ENCODE measurements at regions not wholly inside any gene's neighbourhood (a gene's known extent, or its start where the extent isn't known, plus 50 kb on each side); places are given as distances from the start of the nearest gene placed in this dataset.

DNA sequence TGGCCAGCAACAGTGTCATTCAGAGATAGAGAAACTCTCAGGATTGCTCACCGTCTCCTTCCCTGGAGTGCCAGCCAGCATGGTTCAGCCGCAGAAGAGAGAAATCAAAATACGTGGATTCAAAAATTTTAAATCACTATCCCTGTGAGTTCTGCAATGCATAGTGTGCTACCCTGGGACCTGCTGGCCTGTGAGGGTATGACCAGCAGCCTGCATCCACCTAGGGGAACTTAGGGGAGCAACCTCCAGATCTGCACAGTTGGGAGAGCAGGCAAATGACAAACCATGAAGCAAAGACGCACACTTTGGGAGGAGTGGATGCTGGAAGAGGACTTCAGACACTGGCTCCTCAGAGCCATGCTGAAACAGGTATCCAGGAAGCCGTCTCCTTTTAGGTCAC is 639.3 kb downstream of the TNS3 start:
- H3K4me3 Mint-ChIP-seq, result no peak overlapping the region
- intact Hi-C loops (cut with micrococcal nuclease), result no loop called here
- H3K27ac Mint-ChIP-seq, result no peak overlapping the region
- H3K9me3 Mint-ChIP-seq, result no peaks in the 10 kb centered on the region
- H3K36me3 Mint-ChIP-seq (ENCODE audit: low read depth), result no peaks in the 10 kb centered on the region
- H3K4me1 Mint-ChIP-seq (ENCODE audit: low read depth), result no peaks in the 10 kb centered on the region
- no peaks in the 10 kb centered on the region for H3K27me3 Mint-ChIP-seq

- Mint-ChIP-seq H3K4me1 (ENCODE audit: low read depth) (no peaks in the 10 kb centered on the region), H3K9me3 (no peaks in the 10 kb centered on the region), H3K4me3 (no peak overlapping the region), H3K27ac (no peak overlapping the region), H3K36me3 (ENCODE audit: low read depth) (no peaks in the 10 kb centered on the region), H3K27me3 (no peaks in the 10 kb centered on the region)
- intact Hi-C loops (cut with micrococcal nuclease), result no loop called here
These were observed 641.7 kb downstream of the TNS3 start for GRCh38 chr7:46940178-46940577.

DNA sequence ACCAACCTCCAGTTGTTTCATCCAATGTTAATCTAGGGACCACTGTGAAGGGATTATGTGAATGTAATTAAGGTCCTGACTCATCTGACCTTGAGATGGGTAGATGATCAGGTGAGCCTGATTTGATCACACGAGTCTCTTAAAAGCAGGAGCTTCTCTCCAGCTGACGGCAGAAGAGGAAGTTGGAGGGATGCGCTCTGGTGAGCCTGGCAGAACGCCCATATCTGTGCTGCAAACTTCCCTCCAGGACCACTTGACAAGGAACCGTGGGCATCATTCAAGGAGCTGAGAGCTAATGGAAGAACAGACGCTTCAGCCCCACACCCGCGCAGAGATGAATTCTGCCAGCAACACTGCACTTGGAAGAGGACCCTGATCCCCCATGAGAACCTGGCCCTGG is 642.4 kb downstream of the TNS3 start:
- H3K36me3 Mint-ChIP-seq (ENCODE audit: low read depth), result no peaks in the 10 kb centered on the region
- no peaks in the 10 kb centered on the region for H3K27me3 Mint-ChIP-seq
- no peaks in the 10 kb centered on the region for H3K4me1 Mint-ChIP-seq (ENCODE audit: low read depth)
- H3K9me3 Mint-ChIP-seq, result no peaks in the 10 kb centered on the region
- no peak overlapping the region for H3K27ac Mint-ChIP-seq
- no peak overlapping the region for H3K4me3 Mint-ChIP-seq
- intact Hi-C loops (cut with micrococcal nuclease), result no loop called here

DNA sequence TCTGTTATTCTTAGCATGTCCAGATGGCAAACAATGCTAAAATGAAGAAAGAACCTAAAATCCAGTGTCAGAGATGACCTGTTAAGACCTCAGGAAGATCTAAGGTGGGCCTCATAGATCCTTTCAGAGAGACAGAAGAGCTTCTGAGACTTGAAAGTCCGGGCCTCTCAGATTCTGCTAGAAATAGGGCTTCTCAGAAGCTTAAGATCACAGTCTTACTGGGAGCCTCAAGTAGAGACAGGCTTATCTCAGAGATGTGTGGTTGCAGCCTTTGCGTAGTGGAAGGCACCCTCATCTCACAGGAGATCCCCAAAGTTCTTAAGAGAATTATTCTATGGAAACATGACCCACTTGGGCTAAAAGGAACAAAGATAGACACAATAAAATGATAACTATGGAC is 642.8 kb downstream of the TNS3 start:
- Mint-ChIP-seq H3K9me3 (no peaks in the 10 kb centered on the region), H3K27ac (no peak overlapping the region), H3K4me3 (no peak overlapping the region), H3K36me3 (ENCODE audit: low read depth) (no peaks in the 10 kb centered on the region), H3K4me1 (ENCODE audit: low read depth) (no peaks in the 10 kb centered on the region), H3K27me3 (no peaks in the 10 kb centered on the region)
- intact Hi-C loops (cut with micrococcal nuclease), result no loop called here

DNA sequence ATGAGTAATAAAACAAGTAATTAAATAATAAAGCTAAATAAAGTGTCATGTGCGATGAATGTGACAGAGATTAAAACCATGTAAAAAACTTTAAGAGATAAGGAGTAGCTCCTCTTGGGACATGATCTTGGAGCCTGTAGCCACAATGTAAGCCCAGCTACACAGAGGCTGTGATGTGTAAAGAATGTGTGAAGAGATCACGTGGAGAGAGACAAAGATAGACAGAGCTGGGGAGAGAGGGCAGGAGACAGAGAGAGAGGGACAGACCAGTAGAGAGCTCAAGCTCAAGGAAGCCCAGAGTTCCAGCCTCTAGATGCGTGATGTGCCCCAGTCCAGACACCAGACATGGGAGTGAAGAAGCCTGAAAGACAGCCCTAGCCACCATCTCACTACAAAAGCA is 644.1 kb downstream of the TNS3 start:
- no peaks in the 10 kb centered on the region for H3K9me3 Mint-ChIP-seq
- intact Hi-C loops (cut with micrococcal nuclease), result no loop called here

DNA sequence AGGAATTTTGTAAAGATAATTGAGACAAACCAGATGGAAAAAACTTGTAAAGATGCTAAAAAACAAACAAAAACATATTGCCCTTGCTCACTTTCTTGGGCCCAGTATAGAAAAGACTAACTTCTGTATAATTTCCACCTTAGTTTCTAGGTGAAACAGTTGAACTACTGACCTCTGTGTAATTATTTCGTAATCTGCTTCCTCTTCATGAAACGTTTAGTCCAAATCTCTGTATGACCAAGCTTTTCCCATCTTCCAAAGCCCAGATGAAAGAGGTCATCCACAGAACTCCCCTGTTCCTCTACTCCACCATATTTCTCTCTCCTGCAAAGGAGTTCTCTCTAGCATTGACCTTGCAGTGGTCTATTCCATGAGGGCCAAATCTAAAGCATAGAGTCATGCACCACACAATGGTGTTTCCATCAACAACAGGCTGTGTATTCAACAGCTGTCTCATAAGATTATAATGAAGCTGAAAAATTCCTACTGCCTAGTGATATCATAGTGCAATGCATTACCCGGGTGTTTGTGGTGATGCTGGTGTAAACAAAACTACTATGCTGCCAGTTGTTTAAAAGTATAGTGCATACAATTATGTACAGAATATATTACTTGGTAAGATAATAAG is 647.6 kb downstream of the TNS3 start:
- H3K4me3 Mint-ChIP-seq, result no peak overlapping the region
- H3K27ac Mint-ChIP-seq, result no peak overlapping the region
- H3K27me3 Mint-ChIP-seq, result no peaks in the 10 kb centered on the region
- H3K36me3 Mint-ChIP-seq (ENCODE audit: low read depth), result no peaks in the 10 kb centered on the region
- H3K9me3 Mint-ChIP-seq, result no peaks in the 10 kb centered on the region
- no peaks in the 10 kb centered on the region for H3K4me1 Mint-ChIP-seq (ENCODE audit: low read depth)
- intact Hi-C loops (cut with micrococcal nuclease), result no loop called here

More for the DNA sequence above, 644.1 kb downstream of the TNS3 start:
- H3K4me3 Mint-ChIP-seq, result no peak overlapping the region
- no peaks in the 10 kb centered on the region for H3K36me3 Mint-ChIP-seq (ENCODE audit: low read depth)
- H3K27me3 Mint-ChIP-seq, result no peaks in the 10 kb centered on the region
- H3K27ac Mint-ChIP-seq, result no peak overlapping the region
- H3K4me1 Mint-ChIP-seq (ENCODE audit: low read depth), result no peaks in the 10 kb centered on the region

DNA sequence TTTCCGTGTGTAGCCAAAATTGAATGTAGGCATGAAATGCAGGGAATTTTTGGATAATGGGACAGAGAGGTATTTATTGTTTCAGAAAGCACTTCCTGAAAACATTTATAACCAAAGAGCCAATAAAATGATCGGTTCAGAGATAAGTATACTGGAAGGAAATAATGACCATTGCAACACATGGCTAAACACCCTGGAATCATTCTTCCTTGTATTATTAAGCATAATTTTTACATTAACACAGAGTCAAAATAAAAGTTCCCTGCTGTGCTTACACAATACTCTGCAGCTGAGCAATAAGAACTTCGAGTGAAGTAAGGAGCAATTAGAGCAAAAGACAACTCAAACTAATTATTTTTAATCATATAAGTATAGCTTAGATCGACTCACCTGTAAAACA is 648.3 kb downstream of the TNS3 start:
- no peaks in the 10 kb centered on the region for H3K36me3 Mint-ChIP-seq (ENCODE audit: low read depth)
- intact Hi-C loops (cut with micrococcal nuclease), result no loop called here
- H3K27ac Mint-ChIP-seq, result no peak overlapping the region
- no peaks in the 10 kb centered on the region for H3K4me1 Mint-ChIP-seq (ENCODE audit: low read depth)
- no peaks in the 10 kb centered on the region for H3K27me3 Mint-ChIP-seq
- no peaks in the 10 kb centered on the region for H3K9me3 Mint-ChIP-seq
- H3K4me3 Mint-ChIP-seq, result no peak overlapping the region

DNA sequence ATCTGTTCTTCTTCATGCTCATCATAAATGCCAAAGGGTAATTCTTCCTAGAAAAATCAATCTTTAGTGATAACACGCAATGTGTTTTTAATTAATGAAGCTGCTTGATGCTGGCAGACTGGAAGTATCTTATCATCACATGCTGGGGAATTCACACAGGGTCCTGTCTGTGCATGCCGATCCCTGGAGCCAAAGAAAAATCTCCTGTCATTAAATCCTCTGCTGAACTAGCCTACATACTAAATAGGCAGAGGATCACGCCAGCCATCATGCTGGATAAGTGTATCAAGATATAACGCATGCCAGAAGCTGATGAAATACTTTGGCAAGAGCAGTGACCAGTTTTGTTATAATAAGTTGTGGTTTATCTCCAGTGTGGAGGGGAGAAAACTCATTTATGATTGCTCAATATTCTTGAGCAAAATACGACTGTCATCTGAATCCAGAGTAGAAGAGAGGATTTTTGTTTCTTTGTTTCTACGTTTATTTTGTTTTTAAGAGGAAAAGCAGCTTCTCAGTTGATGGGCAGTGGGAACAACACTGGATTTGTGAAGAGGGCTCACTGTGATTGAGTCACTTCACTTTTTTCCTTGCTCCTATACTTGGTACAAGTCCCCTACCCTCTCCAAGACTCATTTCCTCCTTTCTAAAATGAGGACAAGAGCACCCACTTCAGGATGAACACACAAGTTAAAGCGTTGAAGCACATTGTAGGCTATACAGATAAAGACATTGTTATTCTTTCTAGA is 649.1 kb downstream of the TNS3 start:
- Mint-ChIP-seq H3K27ac (no peak overlapping the region), H3K4me1 (ENCODE audit: low read depth) (no peaks in the 10 kb centered on the region), H3K9me3 (no peaks in the 10 kb centered on the region), H3K27me3 (no peaks in the 10 kb centered on the region), H3K36me3 (ENCODE audit: low read depth) (no peaks in the 10 kb centered on the region), H3K4me3 (no peak overlapping the region)
- intact Hi-C loops (cut with micrococcal nuclease), result no loop called here

DNA sequence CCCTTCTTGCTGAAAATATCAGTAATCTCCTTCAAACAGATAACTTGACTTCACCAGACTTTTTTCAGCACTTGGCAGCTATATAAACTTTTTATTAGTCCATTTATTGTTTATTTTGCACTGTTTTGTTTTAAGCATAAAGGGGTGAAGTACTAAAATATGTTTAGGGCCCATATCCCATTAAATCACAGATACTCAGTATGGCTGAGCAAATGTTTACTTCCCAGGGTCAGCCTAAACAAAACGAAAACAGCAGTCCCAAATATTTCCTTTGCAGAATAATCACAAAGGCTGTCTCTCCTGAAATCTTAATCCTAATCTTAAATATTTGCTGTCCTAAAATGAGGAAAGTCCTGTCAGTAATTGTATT is 649.6 kb downstream of the TNS3 start:
- no peaks in the 10 kb centered on the region for H3K27me3 Mint-ChIP-seq
- no peak overlapping the region for H3K4me3 Mint-ChIP-seq
- H3K4me1 Mint-ChIP-seq (ENCODE audit: low read depth), result no peaks in the 10 kb centered on the region
- intact Hi-C loops (cut with micrococcal nuclease), result no loop called here
- H3K36me3 Mint-ChIP-seq (ENCODE audit: low read depth), result no peaks in the 10 kb centered on the region
- no peak overlapping the region for H3K27ac Mint-ChIP-seq
- H3K9me3 Mint-ChIP-seq, result no peaks in the 10 kb centered on the region

DNA sequence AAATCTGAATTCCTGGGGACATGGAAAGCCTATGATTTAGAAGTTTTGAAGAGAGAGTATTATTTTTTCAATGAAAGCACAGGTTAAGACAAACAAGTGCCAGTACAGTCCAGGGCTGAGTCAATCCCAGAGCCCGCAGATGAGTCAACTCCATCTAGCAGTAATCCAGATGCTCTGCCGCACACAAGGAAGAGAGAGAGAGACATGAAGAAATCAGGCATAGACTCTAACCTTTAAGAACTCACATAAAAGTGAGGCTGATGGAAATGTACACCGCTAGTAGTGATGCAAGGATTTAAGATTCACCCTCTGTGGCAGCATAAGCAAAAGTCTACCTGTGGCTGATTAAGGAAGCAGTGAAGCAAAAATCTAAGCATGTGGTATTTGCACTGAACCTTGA is 651.5 kb downstream of the TNS3 start:
- H3K27me3 Mint-ChIP-seq, result no peaks in the 10 kb centered on the region

DNA sequence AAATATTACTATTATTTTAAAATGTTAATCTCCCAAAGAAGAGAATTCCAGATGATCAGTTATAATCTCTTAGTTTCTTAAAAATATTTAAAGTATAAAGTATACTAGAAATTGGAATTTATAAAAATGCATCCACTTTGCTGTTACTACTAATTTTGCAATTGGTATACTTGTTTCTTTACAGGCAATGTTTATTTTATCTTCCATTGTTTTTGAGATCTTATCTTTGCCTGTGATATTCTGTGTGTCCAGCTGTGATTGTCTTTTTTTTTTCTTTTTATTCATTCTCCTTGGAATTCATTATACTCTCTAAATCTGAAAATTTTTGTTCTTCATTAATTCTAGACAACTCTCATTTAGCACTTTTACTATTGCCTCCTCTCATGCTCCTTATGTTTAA is 652.6 kb downstream of the TNS3 start:
- intact Hi-C loops (cut with micrococcal nuclease), result no loop called here
- no peak overlapping the region for H3K4me3 Mint-ChIP-seq
- no peaks in the 10 kb centered on the region for H3K4me1 Mint-ChIP-seq (ENCODE audit: low read depth)
- H3K27ac Mint-ChIP-seq, result no peak overlapping the region
- H3K9me3 Mint-ChIP-seq, result peaks cover 4% of the 10 kb centered on the region
- no peaks in the 10 kb centered on the region for H3K36me3 Mint-ChIP-seq (ENCODE audit: low read depth)
- H3K27me3 Mint-ChIP-seq, result no peaks in the 10 kb centered on the region

More for the DNA sequence above, 651.5 kb downstream of the TNS3 start:
- Mint-ChIP-seq H3K9me3 (no peaks in the 10 kb centered on the region), H3K4me1 (ENCODE audit: low read depth) (no peaks in the 10 kb centered on the region), H3K27ac (no peak overlapping the region), H3K4me3 (no peak overlapping the region), H3K36me3 (ENCODE audit: low read depth) (no peaks in the 10 kb centered on the region)
- intact Hi-C loops (cut with micrococcal nuclease), result no loop called here

DNA sequence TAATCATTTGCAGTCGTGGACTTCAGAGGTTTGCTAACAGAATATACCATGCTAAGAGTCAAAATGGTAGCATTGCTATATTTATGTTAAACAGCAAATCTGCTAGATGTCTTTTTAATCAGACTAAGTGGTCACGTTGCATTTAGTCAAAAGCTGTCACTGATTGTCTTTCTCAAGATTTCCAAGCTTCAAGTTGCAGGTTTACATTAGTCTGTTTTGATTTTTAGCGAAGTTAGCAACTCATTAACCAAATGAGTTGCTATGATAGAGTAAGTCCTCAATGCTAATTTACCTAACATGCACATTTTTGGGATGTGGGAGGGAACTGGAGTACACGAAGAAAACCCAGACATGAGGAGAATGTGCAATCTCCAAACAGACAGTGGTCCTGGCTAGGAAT is 653.2 kb downstream of the TNS3 start:
- no peaks in the 10 kb centered on the region for H3K4me1 Mint-ChIP-seq (ENCODE audit: low read depth)
- intact Hi-C loops (cut with micrococcal nuclease), result no loop called here
- peaks cover 10% of the 10 kb centered on the region for H3K9me3 Mint-ChIP-seq
- H3K4me3 Mint-ChIP-seq, result no peak overlapping the region
- no peaks in the 10 kb centered on the region for H3K27me3 Mint-ChIP-seq
- no peaks in the 10 kb centered on the region for H3K36me3 Mint-ChIP-seq (ENCODE audit: low read depth)
- H3K27ac Mint-ChIP-seq, result no peak overlapping the region

- no peak overlapping the region for H3K27ac Mint-ChIP-seq
- H3K9me3 Mint-ChIP-seq, result peaks cover 10% of the 10 kb centered on the region
- H3K4me1 Mint-ChIP-seq (ENCODE audit: low read depth), result no peaks in the 10 kb centered on the region
- H3K4me3 Mint-ChIP-seq, result no peak overlapping the region
- no peaks in the 10 kb centered on the region for H3K36me3 Mint-ChIP-seq (ENCODE audit: low read depth)
- no peaks in the 10 kb centered on the region for H3K27me3 Mint-ChIP-seq
- intact Hi-C loops (cut with micrococcal nuclease), result no loop called here
These were observed 654.6 kb downstream of the TNS3 start for GRCh38 chr7:46927131-46927810.

DNA sequence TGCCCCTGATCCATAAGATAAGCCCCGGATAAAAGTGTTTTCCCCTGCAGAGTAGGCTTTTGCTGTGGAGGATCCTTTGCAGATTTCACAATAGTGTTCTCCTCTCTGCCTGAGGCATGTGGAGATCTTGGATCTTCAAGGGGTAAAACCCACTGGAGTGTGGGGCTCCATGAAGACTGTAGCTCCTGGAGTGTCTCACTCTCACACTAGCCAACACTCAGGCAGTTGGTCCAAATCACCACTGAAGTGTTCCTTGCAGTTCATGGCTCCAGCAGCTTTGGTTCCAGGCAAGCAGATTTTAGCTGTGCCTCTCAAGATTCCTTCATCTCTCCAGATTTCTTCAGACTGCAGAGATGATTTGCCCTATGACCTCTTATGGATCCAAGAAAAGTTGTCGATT is 665.3 kb downstream of the TNS3 start:
- Mint-ChIP-seq H3K4me1 (ENCODE audit: low read depth) (no peaks in the 10 kb centered on the region), H3K9me3 (no peaks in the 10 kb centered on the region), H3K36me3 (ENCODE audit: low read depth) (no peaks in the 10 kb centered on the region), H3K27ac (no peak overlapping the region), H3K4me3 (no peak overlapping the region), H3K27me3 (no peaks in the 10 kb centered on the region)
- intact Hi-C loops (cut with micrococcal nuclease), result no loop called here
